Thyroid gland (tissue), 4 donors: ENCODE measurements at regions not wholly inside any gene's neighbourhood (a gene's known extent, or its start where the extent isn't known, plus 50 kb on each side); places are given as distances from the start of the nearest gene placed in this dataset.

Experiments used
- POLR2A ChIP-seq, 2 donors: fragments of 450-650 bp; IDR thresholded peaks; one replicate each; pipeline ENCODE4 v1.6.1; 2017; ENCODE audit warnings: antibody characterized with exemption in 2 of 2, mild to moderate bottlenecking in 2 of 2, moderate library complexity in 1 of 2
- TF ChIP-seq, protein P1 (sequence below), 6 experiments: fragments of 200-600 bp in 3 of 6; fragments of 450-650 bp in 3 of 6; sonication (generic) in 3 of 6; IDR thresholded peaks; one replicate each; pipeline ENCODE4 v1.5.1; 2016 to 2019; ENCODE audit warnings: antibody characterized with exemption in 6 of 6, mild to moderate bottlenecking in 2 of 6, inconsistent platforms in 1 of 6, moderate library complexity in 1 of 6

DNA sequence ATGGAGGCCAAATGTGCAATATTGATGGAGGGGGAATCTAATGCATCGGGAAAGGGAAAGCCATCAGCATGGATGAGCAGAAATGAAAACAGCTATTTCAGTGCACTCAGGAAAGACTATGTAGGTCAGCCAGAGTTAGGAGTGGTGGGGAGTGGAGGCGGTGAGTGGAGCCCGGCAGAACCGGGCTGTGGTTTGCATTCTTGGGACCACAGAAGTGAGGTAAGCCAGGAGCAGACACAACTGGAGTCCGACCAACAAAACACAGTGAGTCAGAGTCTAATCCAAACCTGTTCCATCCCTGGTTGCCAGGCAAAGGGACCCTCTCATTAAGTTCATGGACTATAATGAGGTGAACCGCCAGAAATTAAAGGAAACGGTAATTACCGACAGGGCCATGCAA lies 61.1 kb upstream of the RAB12 start:
- TF ChIP-seq, protein P1, sequence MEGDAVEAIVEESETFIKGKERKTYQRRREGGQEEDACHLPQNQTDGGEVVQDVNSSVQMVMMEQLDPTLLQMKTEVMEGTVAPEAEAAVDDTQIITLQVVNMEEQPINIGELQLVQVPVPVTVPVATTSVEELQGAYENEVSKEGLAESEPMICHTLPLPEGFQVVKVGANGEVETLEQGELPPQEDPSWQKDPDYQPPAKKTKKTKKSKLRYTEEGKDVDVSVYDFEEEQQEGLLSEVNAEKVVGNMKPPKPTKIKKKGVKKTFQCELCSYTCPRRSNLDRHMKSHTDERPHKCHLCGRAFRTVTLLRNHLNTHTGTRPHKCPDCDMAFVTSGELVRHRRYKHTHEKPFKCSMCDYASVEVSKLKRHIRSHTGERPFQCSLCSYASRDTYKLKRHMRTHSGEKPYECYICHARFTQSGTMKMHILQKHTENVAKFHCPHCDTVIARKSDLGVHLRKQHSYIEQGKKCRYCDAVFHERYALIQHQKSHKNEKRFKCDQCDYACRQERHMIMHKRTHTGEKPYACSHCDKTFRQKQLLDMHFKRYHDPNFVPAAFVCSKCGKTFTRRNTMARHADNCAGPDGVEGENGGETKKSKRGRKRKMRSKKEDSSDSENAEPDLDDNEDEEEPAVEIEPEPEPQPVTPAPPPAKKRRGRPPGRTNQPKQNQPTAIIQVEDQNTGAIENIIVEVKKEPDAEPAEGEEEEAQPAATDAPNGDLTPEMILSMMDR (IDR thresholded peaks at IDR 0.05) = no peak
- no peak for TF ChIP-seq POLR2A (IDR thresholded peaks at IDR 0.05)
